Esophagus squamous epithelium (tissue), 5 donors: ENCODE measurements at regions not wholly inside any gene's neighbourhood (a gene's known extent, or its start where the extent isn't known, plus 50 kb on each side); places are given as distances from the start of the nearest gene placed in this dataset.
A peak's percentile ranks its signal among the peaks of the same experiment; 100 is the strongest.

Experiments used
- DNase-seq: peaks from one replicate; lab custom pipeline; 2025; lab: John Stamatoyannopoulos, UW
- H3K27ac ChIP-seq, 4 donors: fragments of 200-600 bp; sonication (generic); one replicate each; pipeline ENCODE4 v1.5.1; 2016 to 2019; ENCODE audit warnings: mild to moderate bottlenecking in 1 of 4
- H3K27me3 ChIP-seq, 4 donors: fragments of 200-600 bp; sonication (generic); 1 replicate in 3 of 4; 2 replicates in 1 of 4; pipeline versions ENCODE4 v1.5.1 to v1.6.0; 2017 to 2021; ENCODE audit warnings: antibody characterized with exemption in 1 of 4
- H3K36me3 ChIP-seq, 3 donors: fragments of 200-600 bp; sonication (generic); one replicate each; pipeline ENCODE4 v1.5.1; 2016 to 2019
- H3K4me1 ChIP-seq, 3 donors: fragments of 200-600 bp; sonication (generic); one replicate each; pipeline ENCODE4 v1.5.1; 2017 to 2019
- H3K4me3 ChIP-seq, 4 donors: fragments of 200-600 bp; sonication (generic); 1 replicate in 3 of 4; 2 replicates in 1 of 4; pipeline ENCODE4 v1.5.1; 2016 to 2019; ENCODE audit warnings: mild to moderate bottlenecking in 2 of 4, moderate library complexity in 1 of 4
- H3K9me3 ChIP-seq, 3 donors: fragments of 200-600 bp; sonication (generic); one replicate each; pipeline ENCODE4 v1.5.1; 2016 to 2019
- POLR2A ChIP-seq, 4 donors: fragments of 450-650 bp; IDR thresholded peaks; one replicate each; pipeline ENCODE4 v1.6.1; 2017; ENCODE audit warnings: antibody characterized with exemption in 4 of 4, mild to moderate bottlenecking in 4 of 4, moderate library complexity in 3 of 4
- WGBS, 2 donors: methylation state at CpG; one replicate each; pipeline ENCODE4 v1.1.5; 2018; 5-methylcytosine and 5-hydroxymethylcytosine counted together
- intact Hi-C: fragments of 100-400 bp; cut with DNase I; formaldehyde crosslinking; loops from one replicate; pipeline ENCODE4 v1.15.0; 2022
- TF ChIP-seq, protein P1 (sequence below), 6 experiments: fragments of 450-650 bp in 4 of 6; fragments of 200-600 bp in 2 of 6; sonication (generic) in 2 of 6; IDR thresholded peaks; one replicate each; pipeline ENCODE4 v1.5.1; 2016 to 2019; ENCODE audit warnings: antibody characterized with exemption in 6 of 6, mild to moderate bottlenecking in 4 of 6, moderate library complexity in 4 of 6
- donor health status: DM: yes; HTN: yes; CAD: no.

DNA sequence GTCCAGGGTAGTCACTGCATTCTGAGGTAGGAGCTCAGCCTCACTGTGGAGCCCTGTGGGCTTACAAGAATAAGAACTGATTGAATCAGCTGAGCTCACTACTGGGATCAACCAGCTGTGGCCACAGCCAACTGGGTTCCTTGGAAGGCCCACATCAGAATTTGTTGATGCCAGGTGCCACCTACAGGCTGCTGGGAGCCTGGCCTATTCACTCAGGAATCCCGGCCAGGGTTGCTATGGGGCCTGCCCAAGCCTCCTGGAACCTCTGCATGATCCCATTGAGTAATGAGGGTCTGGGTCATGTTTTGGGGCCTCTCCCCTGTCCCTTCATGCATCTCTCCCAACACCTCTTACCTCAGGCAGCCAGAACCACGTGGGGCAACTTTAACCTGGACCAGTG lies 53.9 kb upstream of the KIAA1210 start:
- Histone ChIP-seq H3K27ac (no peak overlapping the region), H3K4me3 (no peak overlapping the region), H3K9me3 (no peaks in the 10 kb centered on the region), H3K4me1 (no peaks in the 10 kb centered on the region), H3K36me3 (no peaks in the 10 kb centered on the region), H3K27me3 (no peaks in the 10 kb centered on the region)
- intact Hi-C loops = no loop called here
- no peak for DNase-seq
- TF ChIP-seq, protein P1, sequence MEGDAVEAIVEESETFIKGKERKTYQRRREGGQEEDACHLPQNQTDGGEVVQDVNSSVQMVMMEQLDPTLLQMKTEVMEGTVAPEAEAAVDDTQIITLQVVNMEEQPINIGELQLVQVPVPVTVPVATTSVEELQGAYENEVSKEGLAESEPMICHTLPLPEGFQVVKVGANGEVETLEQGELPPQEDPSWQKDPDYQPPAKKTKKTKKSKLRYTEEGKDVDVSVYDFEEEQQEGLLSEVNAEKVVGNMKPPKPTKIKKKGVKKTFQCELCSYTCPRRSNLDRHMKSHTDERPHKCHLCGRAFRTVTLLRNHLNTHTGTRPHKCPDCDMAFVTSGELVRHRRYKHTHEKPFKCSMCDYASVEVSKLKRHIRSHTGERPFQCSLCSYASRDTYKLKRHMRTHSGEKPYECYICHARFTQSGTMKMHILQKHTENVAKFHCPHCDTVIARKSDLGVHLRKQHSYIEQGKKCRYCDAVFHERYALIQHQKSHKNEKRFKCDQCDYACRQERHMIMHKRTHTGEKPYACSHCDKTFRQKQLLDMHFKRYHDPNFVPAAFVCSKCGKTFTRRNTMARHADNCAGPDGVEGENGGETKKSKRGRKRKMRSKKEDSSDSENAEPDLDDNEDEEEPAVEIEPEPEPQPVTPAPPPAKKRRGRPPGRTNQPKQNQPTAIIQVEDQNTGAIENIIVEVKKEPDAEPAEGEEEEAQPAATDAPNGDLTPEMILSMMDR (IDR thresholded peaks at IDR 0.05) = peak in 1 of 6 experiments; percentile 8
- no peak for TF ChIP-seq POLR2A (IDR thresholded peaks at IDR 0.05)
- WGBS, 2 donors = 0 to 22% methylated on average over 1 of the region's 2 CpGs

DNA sequence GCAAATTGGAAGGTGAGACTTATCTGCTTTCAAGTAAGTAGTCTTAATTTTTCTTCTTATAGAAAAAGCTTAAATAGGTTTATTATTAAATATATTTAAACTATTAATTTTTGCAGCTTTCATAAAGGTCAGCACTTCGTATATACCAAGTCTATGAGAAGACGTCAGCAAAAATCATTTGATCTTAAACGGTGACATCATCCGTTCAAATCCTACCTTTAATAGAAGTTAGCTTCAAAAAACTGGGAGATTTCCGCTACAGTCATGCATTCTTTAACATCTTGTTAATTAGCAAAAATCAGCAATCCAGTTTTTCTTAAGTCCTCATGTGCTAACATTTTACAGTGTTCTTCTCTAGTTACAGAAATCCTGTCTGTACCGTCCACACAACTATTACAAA lies 49.9 kb upstream of the PGRMC1 start:
- H3K4me1 ChIP-seq = no peaks in the 10 kb centered on the region
- no peak for DNase-seq
- H3K9me3 ChIP-seq = no peaks in the 10 kb centered on the region
- 80 to 82% methylated on average over 6 of the region's 6 CpGs for WGBS, 2 donors
- no peaks in the 10 kb centered on the region for H3K27me3 ChIP-seq
- TF ChIP-seq POLR2A (IDR thresholded peaks at IDR 0.05) = no peak
- TF ChIP-seq, protein P1 (IDR thresholded peaks at IDR 0.05) = no peak
- intact Hi-C loops = no loop called here
- H3K27ac ChIP-seq = no peak overlapping the region
- H3K36me3 ChIP-seq = no peaks in the 10 kb centered on the region
- H3K4me3 ChIP-seq = no peak overlapping the region
